Loucy (cell line): ENCODE measurements at regions not wholly inside any gene's neighbourhood (a gene's known extent, or its start where the extent isn't known, plus 50 kb on each side); places are given as distances from the start of the nearest gene placed in this dataset.

Experiments
- EZH2phosphoT487 ChIP-seq: fragments of 200-600 bp; IDR thresholded peaks from 2 replicates; pipeline ENCODE4 v1.6.1; 2018; ENCODE audit warnings: antibody characterized with exemption, mild to moderate bottlenecking, moderate library complexity, borderline replicate concordance
- TF ChIP-seq, protein P1 (sequence below): fragments of 200-600 bp; sonication (generic); conservative IDR thresholded peaks from 2 replicates; pipeline ENCODE4 v1.5.1; 2014; ENCODE audit warnings: mild to moderate bottlenecking, antibody characterized with exemption, low read length

DNA sequence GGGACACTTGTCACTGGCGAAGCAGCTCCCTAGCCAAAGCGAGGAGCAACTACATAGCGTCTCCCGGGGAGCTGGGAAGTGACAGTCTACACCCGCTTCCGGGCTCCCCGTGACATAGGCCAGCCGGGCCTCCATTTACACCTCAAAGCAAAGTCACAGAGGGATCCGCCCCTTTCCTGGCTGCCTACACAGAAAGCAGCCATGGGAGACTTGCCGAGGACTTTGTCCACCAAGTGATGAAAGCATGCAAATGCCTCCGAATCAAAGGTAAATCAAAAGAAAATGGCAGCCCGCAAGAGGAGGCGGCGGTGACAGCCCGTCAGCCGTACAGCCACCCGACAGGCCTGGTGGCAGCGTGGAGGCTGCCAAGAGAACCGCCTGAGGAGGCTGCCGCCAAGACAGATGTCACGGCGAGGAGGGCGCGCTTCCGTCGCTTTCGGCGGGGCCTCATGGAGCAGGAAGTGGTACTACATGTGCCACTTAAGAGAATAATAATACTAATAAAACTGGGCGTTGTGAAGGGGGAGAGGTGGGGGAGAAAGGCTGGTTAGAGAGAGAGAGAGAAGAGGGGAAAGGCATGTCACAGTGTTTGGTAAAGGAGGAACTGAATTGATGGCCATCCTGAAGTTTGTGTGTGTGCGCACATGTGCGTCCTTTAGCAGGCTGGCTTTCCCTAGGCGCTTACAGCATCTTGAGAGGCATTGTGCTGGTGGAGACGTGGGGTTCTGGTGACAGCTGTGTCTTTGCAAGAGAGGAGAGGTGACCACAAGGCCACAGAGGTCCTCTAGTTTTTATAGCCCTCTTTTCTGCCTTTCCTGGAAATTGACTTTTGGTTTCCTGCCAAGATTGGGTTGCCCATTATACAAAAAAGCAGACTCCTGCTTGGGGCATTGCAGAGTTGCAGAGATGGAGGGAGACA lies 661.7 kb downstream of the VRK1 start:
- no peak for TF ChIP-seq EZH2phosphoT487
- TF ChIP-seq, protein P1, sequence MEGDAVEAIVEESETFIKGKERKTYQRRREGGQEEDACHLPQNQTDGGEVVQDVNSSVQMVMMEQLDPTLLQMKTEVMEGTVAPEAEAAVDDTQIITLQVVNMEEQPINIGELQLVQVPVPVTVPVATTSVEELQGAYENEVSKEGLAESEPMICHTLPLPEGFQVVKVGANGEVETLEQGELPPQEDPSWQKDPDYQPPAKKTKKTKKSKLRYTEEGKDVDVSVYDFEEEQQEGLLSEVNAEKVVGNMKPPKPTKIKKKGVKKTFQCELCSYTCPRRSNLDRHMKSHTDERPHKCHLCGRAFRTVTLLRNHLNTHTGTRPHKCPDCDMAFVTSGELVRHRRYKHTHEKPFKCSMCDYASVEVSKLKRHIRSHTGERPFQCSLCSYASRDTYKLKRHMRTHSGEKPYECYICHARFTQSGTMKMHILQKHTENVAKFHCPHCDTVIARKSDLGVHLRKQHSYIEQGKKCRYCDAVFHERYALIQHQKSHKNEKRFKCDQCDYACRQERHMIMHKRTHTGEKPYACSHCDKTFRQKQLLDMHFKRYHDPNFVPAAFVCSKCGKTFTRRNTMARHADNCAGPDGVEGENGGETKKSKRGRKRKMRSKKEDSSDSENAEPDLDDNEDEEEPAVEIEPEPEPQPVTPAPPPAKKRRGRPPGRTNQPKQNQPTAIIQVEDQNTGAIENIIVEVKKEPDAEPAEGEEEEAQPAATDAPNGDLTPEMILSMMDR, result no peak
